Activated CD8-positive, alpha-beta T cell treated with anti-CD3 and anti-CD28 coated beads for 36 hours (primary cell): ENCODE measurements at regions not wholly inside any gene's neighbourhood (a gene's known extent, or its start where the extent isn't known, plus 50 kb on each side); places are given as distances from the start of the nearest gene placed in this dataset.
A peak's percentile ranks its signal among the peaks of the same experiment; 100 is the strongest.
"Not testable (repeated sequence)": the region's sequence is repeated elsewhere in the genome, so short reads cannot be mapped to it uniquely, and the experiment has no call there.

Experiments
- ATAC-seq: fragments of 200-7000 bp; cut with Tn5 transposase; one replicate; pipeline ENCODE4 v1.10.0; 2021; ENCODE audit warnings: mild to moderate bottlenecking, moderate library complexity
- CTCF ChIA-PET: fragments of 350-600 bp; sonication (Branson Sonifier 250); formaldehyde crosslinking; loops from one replicate; lab custom pipeline; 2021; ENCODE audit warnings: antibody characterized with exemption; lab: Charles Lee
- POLR2A ChIA-PET: fragments of 350-600 bp; sonication (Branson Sonifier 250); formaldehyde crosslinking; loops from one replicate; lab custom pipeline; 2021; ENCODE audit warnings: antibody characterized with exemption; lab: Charles Lee
- DNase-seq: peaks from one replicate; pipeline ENCODE4 v3.0.0-alpha.2; 2020
- H3K27ac Mint-ChIP-seq: one replicate; pipeline ENCODE4 v1.8.0; 2021; ENCODE audit warnings: mild to moderate bottlenecking, mixed read lengths
- H3K27me3 Mint-ChIP-seq: one replicate; pipeline ENCODE4 v1.8.0; 2021; ENCODE audit warnings: mixed read lengths
- H3K36me3 Mint-ChIP-seq: one replicate; pipeline ENCODE4 v1.8.0; 2021; ENCODE audit warnings: low read depth, mixed read lengths
- H3K4me1 Mint-ChIP-seq: one replicate; pipeline ENCODE4 v1.8.0; 2021; ENCODE audit warnings: low read depth, mixed read lengths
- H3K4me3 Mint-ChIP-seq: one replicate; pipeline ENCODE4 v1.8.0; 2021; ENCODE audit warnings: mild to moderate bottlenecking, moderate library complexity, mixed read lengths
- H3K9me3 Mint-ChIP-seq: one replicate; pipeline ENCODE4 v1.8.0; 2021; ENCODE audit warnings: mixed read lengths
- intact Hi-C: fragments of 100-400 bp; cut with micrococcal nuclease; formaldehyde crosslinking; loops from one replicate; pipeline ENCODE4 v1.10.0; 2022
- TF ChIP-seq, protein P1 (sequence below): fragments of 200-600 bp; IDR thresholded peaks from one replicate; pipeline ENCODE4 v1.8.0; 2022; ENCODE audit warnings: antibody characterized with exemption, mild to moderate bottlenecking

DNA sequence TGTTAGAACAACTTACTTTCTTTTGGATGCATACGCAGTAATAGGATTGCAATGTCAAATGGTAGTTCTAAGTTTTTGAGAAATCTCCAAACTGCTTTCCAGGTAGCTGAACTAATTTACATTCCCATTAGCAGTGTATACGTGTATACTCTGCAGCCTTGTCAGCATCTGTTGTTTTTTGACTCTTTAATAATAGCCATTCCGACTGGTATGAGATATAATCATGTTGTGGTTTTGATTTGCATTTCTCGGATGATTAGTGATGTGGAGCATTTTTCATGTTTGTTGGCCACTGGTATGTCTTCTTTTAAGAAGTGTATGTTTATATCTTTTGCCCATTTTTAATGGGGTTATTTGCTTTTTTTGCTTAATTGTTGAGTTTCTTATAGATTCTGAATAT lies 76.9 kb upstream of the HNRNPA1L2 start:
- CTCF ChIA-PET, H3K4me3 Mint-ChIP-seq, H3K36me3 Mint-ChIP-seq, H3K4me1 Mint-ChIP-seq, H3K27me3 Mint-ChIP-seq, intact Hi-C loops, DNase-seq, H3K27ac Mint-ChIP-seq, H3K9me3 Mint-ChIP-seq, ATAC-seq, POLR2A ChIA-PET: not testable (repeated sequence)

DNA sequence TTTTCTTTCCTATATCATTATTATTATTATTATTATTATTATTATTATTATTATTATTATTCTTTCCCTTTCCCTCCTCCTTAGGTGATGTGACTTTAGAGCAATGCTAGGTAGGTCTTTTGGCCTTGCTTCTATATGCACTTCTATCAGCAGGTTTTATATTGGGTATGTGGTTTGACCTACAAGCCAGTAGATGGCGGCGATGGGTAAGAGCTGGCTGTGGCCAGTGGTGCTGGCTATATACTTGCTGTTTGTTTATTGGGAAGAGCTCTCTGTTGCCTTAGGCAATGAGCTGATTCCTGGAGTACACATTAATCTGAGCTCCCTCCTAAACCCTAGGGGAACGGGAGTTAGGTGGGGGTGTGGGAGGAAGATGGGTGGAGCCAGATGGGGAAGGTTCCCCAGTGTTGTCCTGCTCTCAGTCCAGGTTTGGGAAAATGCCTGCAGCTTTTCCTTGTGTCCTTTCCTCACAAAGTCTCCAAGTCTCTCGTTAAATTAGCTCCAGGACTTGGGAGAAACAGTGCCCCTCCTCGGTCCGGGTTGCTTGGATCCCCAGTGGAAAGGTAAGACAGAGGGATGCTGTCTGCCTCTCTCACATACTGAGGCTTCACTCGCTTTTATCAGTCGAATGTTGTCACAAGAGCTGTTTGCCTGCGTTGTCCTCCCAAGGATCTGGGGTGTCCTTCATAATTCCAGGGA lies 72.2 kb upstream of the HNRNPA1L2 start:
- TF ChIP-seq, protein P1, sequence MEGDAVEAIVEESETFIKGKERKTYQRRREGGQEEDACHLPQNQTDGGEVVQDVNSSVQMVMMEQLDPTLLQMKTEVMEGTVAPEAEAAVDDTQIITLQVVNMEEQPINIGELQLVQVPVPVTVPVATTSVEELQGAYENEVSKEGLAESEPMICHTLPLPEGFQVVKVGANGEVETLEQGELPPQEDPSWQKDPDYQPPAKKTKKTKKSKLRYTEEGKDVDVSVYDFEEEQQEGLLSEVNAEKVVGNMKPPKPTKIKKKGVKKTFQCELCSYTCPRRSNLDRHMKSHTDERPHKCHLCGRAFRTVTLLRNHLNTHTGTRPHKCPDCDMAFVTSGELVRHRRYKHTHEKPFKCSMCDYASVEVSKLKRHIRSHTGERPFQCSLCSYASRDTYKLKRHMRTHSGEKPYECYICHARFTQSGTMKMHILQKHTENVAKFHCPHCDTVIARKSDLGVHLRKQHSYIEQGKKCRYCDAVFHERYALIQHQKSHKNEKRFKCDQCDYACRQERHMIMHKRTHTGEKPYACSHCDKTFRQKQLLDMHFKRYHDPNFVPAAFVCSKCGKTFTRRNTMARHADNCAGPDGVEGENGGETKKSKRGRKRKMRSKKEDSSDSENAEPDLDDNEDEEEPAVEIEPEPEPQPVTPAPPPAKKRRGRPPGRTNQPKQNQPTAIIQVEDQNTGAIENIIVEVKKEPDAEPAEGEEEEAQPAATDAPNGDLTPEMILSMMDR, result peak; percentile 44
- H3K27me3 Mint-ChIP-seq, intact Hi-C loops, H3K4me1 Mint-ChIP-seq, H3K36me3 Mint-ChIP-seq, POLR2A ChIA-PET, CTCF ChIA-PET, H3K27ac Mint-ChIP-seq, H3K9me3 Mint-ChIP-seq, H3K4me3 Mint-ChIP-seq: not testable (repeated sequence)
- ATAC-seq (peak; percentile 85), DNase-seq (peak; percentile 27)

DNA sequence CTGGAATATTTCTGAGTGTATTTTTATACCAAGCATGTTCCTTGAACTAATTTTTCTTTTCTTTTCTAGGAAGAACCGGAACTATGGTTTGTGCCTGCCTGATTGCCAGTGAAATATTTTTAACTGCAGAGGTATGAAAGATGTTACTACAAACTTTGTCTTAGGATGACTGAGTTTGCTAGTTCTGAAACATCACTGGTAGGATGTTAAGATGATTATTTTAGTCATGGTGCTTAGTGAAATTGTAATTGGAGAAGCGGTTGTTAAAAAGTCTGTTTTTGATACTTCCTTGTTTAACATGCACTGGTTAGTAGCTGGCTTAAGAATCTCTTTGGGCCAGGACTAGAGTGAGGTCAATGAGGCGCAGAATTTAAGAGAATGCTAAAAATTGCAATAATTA lies 71.1 kb upstream of the HNRNPA1L2 start:
- POLR2A ChIA-PET, CTCF ChIA-PET, H3K4me1 Mint-ChIP-seq, H3K36me3 Mint-ChIP-seq, DNase-seq, H3K27ac Mint-ChIP-seq, H3K4me3 Mint-ChIP-seq, H3K27me3 Mint-ChIP-seq, ATAC-seq, H3K9me3 Mint-ChIP-seq, intact Hi-C loops: not testable (repeated sequence)

DNA sequence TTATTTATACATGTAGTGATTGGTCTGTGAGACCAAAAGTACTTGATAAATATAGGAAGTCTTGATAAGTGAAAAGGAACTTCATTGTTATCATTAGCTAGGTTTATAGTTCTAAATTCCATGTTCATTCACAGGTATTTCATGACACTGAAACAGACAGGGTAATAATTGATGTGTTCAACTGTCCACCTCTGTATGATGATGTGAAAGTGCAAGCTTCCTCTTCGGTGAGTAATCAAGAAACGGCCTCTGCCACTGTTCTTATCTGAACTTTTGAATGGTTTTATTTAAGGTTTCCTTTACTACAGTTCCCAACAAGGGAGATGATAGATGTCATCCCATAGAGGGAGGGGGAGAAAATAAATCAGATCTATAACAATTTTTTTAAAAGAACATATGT lies 59.3 kb upstream of the HNRNPA1L2 start:
- not testable (repeated sequence) for H3K4me1 Mint-ChIP-seq, H3K9me3 Mint-ChIP-seq

More for the DNA sequence above, 59.3 kb upstream of the HNRNPA1L2 start:
- H3K27ac Mint-ChIP-seq, H3K36me3 Mint-ChIP-seq, intact Hi-C loops, H3K4me3 Mint-ChIP-seq, H3K27me3 Mint-ChIP-seq, CTCF ChIA-PET, ATAC-seq, DNase-seq, POLR2A ChIA-PET: not testable (repeated sequence)
